Breast epithelium (tissue), 4 donors: ENCODE measurements at regions not wholly inside any gene's neighbourhood (a gene's known extent, or its start where the extent isn't known, plus 50 kb on each side); places are given as distances from the start of the nearest gene placed in this dataset.

Source experiments
- DNase-seq, 2 donors: peaks; one replicate each; pipeline ENCODE4 v3.0.0-alpha.2; 2019; ENCODE audit warnings: low spot score in 2 of 2
- H3K27ac ChIP-seq, 2 donors: fragments of 200-600 bp; sonication (generic) in 1 of 2; one replicate each; pipeline ENCODE4 v1.5.1; 2016 to 2019; ENCODE audit warnings: mild to moderate bottlenecking in 1 of 2
- H3K27me3 ChIP-seq, 2 donors: fragments of 200-600 bp; sonication (generic) in 1 of 2; one replicate each; pipeline versions ENCODE4 v1.5.1 to v1.6.0; 2017 to 2019; ENCODE audit warnings: control low read depth in 1 of 2, mild to moderate bottlenecking in 1 of 2
- H3K36me3 ChIP-seq: fragments of 200-600 bp; one replicate; pipeline ENCODE4 v1.5.1; 2019
- H3K4me1 ChIP-seq, 2 donors: fragments of 200-600 bp; sonication (generic); one replicate each; pipeline ENCODE4 v1.5.1; 2016 to 2019; ENCODE audit warnings: control low read depth in 1 of 2
- H3K4me3 ChIP-seq, 3 donors: fragments of 200-600 bp; sonication (generic); 1 replicate in 2 of 3; 2 replicates in 1 of 3; pipeline ENCODE4 v1.5.1; 2016 to 2019; ENCODE audit warnings: mild to moderate bottlenecking in 3 of 3, moderate library complexity in 2 of 3
- H3K9me3 ChIP-seq, 2 donors: fragments of 200-600 bp; sonication (generic) in 1 of 2; one replicate each; pipeline ENCODE4 v1.5.1; 2016 to 2019; ENCODE audit warnings: control low read depth in 1 of 2
- CTCF ChIP-seq, 3 donors: fragments of 450-650 bp; IDR thresholded peaks; one replicate each; pipeline ENCODE4 v1.5.1; 2016 to 2017; ENCODE audit warnings: antibody characterized with exemption in 3 of 3, mild to moderate bottlenecking in 3 of 3, moderate library complexity in 3 of 3
- POLR2A ChIP-seq: fragments of 450-650 bp; IDR thresholded peaks from one replicate; pipeline ENCODE4 v1.6.1; 2016; ENCODE audit warnings: antibody characterized with exemption, mild to moderate bottlenecking, moderate library complexity
- POLR2AphosphoS5 ChIP-seq, 3 donors: sonication (generic); formaldehyde crosslinking; IDR thresholded peaks; one replicate each; pipeline ENCODE4 v1.6.1; 2017; ENCODE audit warnings: antibody characterized with exemption in 3 of 3
- intact Hi-C: fragments of 100-400 bp; cut with DNase I; formaldehyde crosslinking; loops from one replicate; pipeline ENCODE4 v1.15.1; 2023; ENCODE audit warnings: low total_unique reads

DNA sequence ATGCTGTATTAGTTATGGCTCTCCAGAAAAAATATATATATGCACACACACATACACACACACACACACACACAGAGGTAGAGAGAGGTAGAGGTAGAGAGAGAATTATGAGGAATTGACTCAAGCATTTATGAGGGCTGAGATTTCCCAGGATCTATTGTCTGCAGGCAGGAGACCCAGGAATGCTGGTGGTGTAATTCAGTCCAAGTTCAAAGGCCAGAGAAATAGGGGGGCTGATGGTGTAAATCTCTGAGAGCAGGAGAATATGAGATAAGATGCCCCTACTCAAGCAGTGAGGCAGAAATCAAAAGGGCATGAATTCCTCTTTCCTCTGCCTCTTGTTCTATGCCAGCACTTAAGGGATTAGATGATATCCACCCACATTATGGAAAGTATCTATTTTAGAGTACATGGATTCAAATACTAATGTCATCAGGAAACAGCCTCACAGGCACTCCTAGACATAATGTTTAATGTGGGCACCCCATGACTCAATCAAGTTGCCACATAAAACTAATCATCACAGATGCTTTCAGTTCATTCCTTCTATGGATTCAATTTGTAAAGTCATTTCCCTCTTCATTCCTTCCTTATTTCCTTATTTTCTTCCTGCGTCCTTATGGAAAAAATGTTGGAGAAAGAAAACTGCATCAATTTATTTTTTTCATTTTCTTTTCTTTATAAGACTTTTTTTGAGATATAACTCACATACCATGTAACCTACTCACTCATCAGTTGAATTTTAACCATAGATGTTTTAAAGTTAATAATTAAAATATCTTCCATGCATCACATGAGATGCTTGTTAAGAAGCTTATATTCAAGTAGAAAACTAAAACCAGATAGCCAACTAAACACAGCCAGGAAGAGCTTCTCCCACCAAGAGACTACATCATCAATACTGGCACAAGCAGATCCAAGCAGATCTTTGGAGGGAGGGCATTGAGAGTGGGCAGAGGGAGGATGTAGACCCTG lies 406.2 kb downstream of the MBD2 start:
- Histone ChIP-seq H3K36me3 (no peaks in the 10 kb centered on the region), H3K27me3 (no peaks in the 10 kb centered on the region)
- intact Hi-C loops: no loop called here

GRCh38 chr18:53800171-53800570 lies 424.3 kb downstream of the MBD2 start:
- Histone ChIP-seq H3K36me3 (no peaks in the 10 kb centered on the region), H3K4me1 (no peaks in the 10 kb centered on the region), H3K27ac (no peak overlapping the region), H3K9me3 (peaks cover 0 to 11% of the 10 kb centered on the region in 2 donors), H3K4me3 (no peak overlapping the region), H3K27me3 (no peaks in the 10 kb centered on the region)
- intact Hi-C loops: no loop called here
- no peak for TF ChIP-seq CTCF (IDR thresholded peaks at IDR 0.05)
- no peak for TF ChIP-seq POLR2AphosphoS5 (IDR thresholded peaks at IDR 0.05)
- no peak for TF ChIP-seq POLR2A
- no peak for DNase-seq

More for the DNA sequence above, 406.2 kb downstream of the MBD2 start:
- H3K4me3 ChIP-seq: no peak overlapping the region
- TF ChIP-seq POLR2A: no peak
- TF ChIP-seq CTCF (IDR thresholded peaks at IDR 0.05): no peak
- TF ChIP-seq POLR2AphosphoS5 (IDR thresholded peaks at IDR 0.05): no peak
- H3K4me1 ChIP-seq: no peaks in the 10 kb centered on the region
- no peak overlapping the region for H3K27ac ChIP-seq
- DNase-seq: no peak
- no peaks in the 10 kb centered on the region for H3K9me3 ChIP-seq

GRCh38 chr18:53799134-53799533 lies 425.3 kb downstream of the MBD2 start:
- TF ChIP-seq POLR2AphosphoS5 (IDR thresholded peaks at IDR 0.05) (no peak), CTCF (IDR thresholded peaks at IDR 0.05) (no peak), POLR2A (no peak)
- H3K36me3 ChIP-seq: no peaks in the 10 kb centered on the region
- peaks cover 0 to under 1% of the 10 kb centered on the region in 2 donors for H3K9me3 ChIP-seq
- H3K4me1 ChIP-seq: no peaks in the 10 kb centered on the region
- no peaks in the 10 kb centered on the region for H3K27me3 ChIP-seq
- H3K27ac ChIP-seq: no peak overlapping the region
- H3K4me3 ChIP-seq: no peak overlapping the region
- intact Hi-C loops: no loop called here
- no peak for DNase-seq

DNA sequence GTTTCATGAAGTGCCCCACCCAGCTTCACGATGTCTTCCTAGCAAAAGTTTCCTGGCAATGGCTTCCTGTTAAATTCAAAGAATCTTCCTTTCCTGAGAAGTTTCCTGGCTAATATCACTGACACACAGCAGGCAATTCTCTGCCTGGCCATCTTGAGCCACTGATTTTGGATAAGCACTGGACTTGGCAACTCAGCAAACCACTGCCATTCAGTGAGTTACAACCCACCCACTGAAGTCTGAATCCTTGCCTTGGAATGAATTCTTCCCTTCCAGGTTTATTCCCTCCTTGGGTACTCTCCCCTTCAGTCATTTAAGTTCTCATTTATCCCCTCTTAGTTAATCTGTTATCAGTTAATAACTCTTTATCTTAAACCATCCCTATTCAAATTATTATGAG lies 426.0 kb downstream of the MBD2 start:
- TF ChIP-seq POLR2A (no peak), CTCF (IDR thresholded peaks at IDR 0.05) (no peak), POLR2AphosphoS5 (IDR thresholded peaks at IDR 0.05) (no peak)
- Histone ChIP-seq H3K4me1 (no peaks in the 10 kb centered on the region), H3K27ac (no peak overlapping the region), H3K27me3 (no peaks in the 10 kb centered on the region), H3K36me3 (no peaks in the 10 kb centered on the region), H3K9me3 (no peaks in the 10 kb centered on the region), H3K4me3 (no peak overlapping the region)
- intact Hi-C loops: no loop called here
- no peak for DNase-seq

GRCh38 chr18:53797998-53798495 lies 426.4 kb downstream of the MBD2 start:
- no peak overlapping the region for H3K27ac ChIP-seq
- intact Hi-C loops: no loop called here
- no peaks in the 10 kb centered on the region for H3K4me1 ChIP-seq
- DNase-seq: no peak
- H3K9me3 ChIP-seq: no peaks in the 10 kb centered on the region
- no peak overlapping the region for H3K4me3 ChIP-seq
- TF ChIP-seq CTCF (IDR thresholded peaks at IDR 0.05): no peak
- TF ChIP-seq POLR2AphosphoS5 (IDR thresholded peaks at IDR 0.05): no peak
- no peak for TF ChIP-seq POLR2A
- no peaks in the 10 kb centered on the region for H3K36me3 ChIP-seq
- H3K27me3 ChIP-seq: no peaks in the 10 kb centered on the region
